ENCODE measurements at regions not wholly inside any gene's neighbourhood (a gene's known extent, or its start where the extent isn't known, plus 50 kb on each side); places are given as distances from the start of the nearest gene placed in this dataset.

DNA sequence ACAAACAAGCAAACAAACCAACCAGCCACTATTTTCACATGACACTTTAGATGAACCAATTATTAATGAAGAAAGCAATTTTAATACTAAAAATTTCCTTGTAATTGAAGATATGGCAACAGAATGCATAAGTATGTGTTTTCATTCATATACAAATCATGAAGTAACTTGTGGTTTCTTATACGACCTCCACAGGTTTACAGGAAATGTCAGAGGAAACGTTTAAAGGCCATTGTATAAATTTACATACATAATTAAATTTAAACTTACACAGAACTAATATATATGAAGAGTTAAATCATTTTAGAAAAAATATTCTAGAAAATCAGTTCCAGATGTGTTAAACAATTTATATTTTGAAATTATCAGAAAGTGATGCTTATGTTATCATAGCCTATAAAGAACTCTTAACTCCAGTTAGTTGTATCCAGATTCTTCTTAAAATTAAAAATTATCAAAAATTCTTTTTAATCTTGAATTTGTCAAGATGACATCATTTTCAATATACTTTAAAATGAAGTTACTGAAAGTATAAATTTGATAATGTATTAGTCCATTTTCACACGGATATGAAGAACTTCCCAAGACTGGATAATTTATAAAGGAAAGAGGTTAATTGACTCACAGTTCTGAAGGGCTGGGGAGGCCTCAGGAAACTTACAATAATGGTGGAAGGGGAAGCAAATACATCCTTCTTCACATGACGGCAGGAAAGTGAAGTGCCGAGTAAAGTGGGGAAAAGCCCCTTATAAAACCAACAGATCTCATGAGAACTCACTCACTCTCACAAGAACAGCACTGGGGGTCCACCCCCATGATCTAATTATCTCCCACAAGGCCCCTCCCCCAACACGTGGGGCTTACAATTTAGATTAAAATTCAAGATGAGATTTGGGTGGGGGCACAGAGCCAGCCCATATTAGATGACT lies 192.0 kb downstream of the PIK3R1 start:
- Mint-ChIP-seq H3K27ac (peak overlapping the region; percentile 74), H3K9me3 (no peaks in the 10 kb centered on the region), H3K4me1 (peaks cover 32% of the 10 kb centered on the region), H3K27me3 (no peaks in the 10 kb centered on the region), H3K36me3 (no peaks in the 10 kb centered on the region), H3K4me3 (no peak overlapping the region)
- CTCF ChIA-PET: interaction anchor here (1.3 kb wide), 1 partner anchor 121 kb away, joined by 3 read pairs; no protein-coding TSS in a partner anchor
- no peak for DNase-seq

DNA sequence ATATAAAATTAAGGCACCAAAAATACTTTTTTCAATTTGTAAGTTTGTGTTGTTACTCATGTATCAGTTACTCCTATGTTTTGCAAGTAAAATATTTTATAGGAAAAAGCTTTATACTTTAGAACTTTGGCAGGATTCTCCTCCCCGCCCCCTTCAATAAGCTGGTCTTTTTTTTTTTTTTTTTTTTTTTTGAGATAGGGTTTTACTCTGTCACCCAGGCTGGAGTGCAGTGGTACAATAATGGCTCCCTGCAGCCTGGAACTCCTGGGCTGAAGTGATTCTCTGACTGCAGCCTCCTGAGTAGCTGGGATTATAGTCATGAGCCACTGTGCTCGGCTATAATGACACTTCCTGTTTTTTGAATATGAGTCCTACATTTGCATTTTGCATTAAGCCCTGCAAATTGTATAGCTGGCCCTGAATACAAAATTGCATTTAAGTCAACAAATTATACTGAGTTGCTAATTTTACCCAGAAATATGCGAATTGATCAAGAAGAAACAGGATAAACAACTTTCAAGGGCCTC lies 192.9 kb downstream of the PIK3R1 start:
- no peaks in the 10 kb centered on the region for H3K36me3 Mint-ChIP-seq
- CTCF ChIA-PET: interaction anchor here (1.0 to 1.3 kb wide), 2 partner anchors 103 to 122 kb away, joined by 3 read pairs; no protein-coding TSS in a partner anchor
- no peak overlapping the region for H3K27ac Mint-ChIP-seq
- H3K4me3 Mint-ChIP-seq: no peak overlapping the region
- H3K4me1 Mint-ChIP-seq: peaks cover 32% of the 10 kb centered on the region
- no peak for DNase-seq
- no peaks in the 10 kb centered on the region for H3K27me3 Mint-ChIP-seq
- no peaks in the 10 kb centered on the region for H3K9me3 Mint-ChIP-seq

DNA sequence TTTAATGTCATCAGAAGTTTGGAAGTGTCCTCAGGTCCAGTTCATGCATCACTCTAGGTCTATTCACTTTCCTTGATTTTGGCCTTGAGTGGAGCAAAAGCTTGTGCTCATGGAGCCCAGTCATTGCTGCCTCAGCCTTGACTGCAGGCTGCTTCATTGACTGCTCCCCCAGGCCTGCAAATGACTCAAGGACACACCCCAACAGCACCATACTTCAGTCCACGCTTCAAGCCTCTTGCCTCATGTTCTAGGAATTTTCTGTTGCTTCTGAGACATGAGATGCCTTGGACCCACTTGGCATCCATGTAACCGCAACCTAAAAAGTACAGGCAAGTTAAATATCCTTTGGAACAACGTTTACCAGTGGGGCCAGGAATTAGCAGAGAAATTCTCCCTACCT lies 193.7 kb downstream of the PIK3R1 start:
- Mint-ChIP-seq H3K4me1 (peaks cover 32% of the 10 kb centered on the region), H3K36me3 (no peaks in the 10 kb centered on the region), H3K27me3 (no peaks in the 10 kb centered on the region), H3K27ac (no peak overlapping the region), H3K4me3 (no peak overlapping the region), H3K9me3 (no peaks in the 10 kb centered on the region)
- DNase-seq: no peak
- CTCF ChIA-PET: interaction anchor here (1.3 kb wide), 1 partner anchor 122 kb away, joined by 3 read pairs; no protein-coding TSS in a partner anchor

DNA sequence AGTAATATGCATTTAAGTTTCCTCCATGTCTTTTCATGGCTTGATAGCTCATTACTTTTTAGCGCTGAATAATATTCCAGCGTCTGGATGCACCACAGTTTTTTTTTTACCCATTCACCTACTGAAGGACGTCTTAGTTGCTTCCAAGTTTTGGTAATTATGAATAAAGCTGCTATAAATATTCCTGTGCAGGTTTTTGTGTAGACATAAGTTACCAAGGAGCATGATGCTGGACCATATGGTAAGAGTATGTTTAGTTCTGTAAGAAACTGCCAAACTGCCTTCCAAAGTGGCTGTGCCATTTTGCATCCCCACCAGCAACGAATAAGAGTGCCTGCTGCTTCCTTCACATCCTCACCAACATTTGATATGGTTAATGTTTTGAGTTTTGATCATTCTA lies 195.6 kb downstream of the PIK3R1 start:
- no peak overlapping the region for H3K27ac Mint-ChIP-seq
- H3K9me3 Mint-ChIP-seq: no peaks in the 10 kb centered on the region
- DNase-seq: no peak
- no peaks in the 10 kb centered on the region for H3K36me3 Mint-ChIP-seq
- CTCF ChIA-PET: interaction anchor here (0.7 kb wide), 1 partner anchor 16 kb away, joined by 3 read pairs; no protein-coding TSS in a partner anchor
- H3K4me3 Mint-ChIP-seq: no peak overlapping the region
- no peaks in the 10 kb centered on the region for H3K27me3 Mint-ChIP-seq
- H3K4me1 Mint-ChIP-seq: peaks cover 31% of the 10 kb centered on the region

DNA sequence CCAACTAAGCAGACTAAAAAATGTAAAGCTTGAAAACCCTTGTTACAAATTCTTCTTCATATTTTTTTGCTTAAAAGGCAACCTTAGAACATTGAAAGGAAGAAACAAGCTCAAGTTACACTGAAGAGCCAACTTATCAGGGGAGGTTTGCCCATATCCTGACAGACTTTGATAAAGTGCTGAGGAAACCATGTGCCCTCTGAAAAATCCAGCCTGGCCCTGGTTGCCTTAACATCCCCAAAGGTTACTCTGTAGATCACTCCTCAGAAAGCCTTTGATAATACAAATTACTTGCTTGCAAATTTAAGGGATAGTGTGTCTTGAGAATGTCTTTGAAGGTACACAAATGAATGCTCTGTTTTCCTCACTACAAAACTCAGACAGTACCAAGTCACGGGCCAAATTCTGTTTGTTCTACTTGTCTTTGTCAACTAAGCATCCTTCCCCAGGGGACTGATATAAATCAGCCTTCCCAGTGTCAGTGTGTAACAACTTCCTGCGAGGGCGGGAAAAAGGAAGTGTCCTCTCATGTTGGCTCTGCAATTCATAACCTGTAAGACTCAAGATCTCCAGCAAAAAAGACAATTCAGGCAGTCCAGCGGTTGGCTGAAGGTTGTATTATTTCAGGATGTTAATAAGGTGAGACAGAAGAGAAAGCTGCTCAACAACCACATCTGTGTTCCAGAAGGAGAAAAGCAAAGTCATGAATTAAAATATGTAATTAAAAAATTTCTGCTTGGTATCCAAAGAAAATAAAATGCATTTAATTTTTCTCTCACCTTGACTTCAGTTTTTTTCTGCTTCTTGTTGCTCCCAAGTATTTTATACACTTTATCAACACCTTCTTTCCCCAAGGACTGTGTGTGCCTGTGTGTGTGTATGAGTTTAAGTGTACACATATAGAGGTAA lies 199.9 kb downstream of the PIK3R1 start:
- Mint-ChIP-seq H3K27ac (no peak overlapping the region), H3K27me3 (peaks cover 6% of the 10 kb centered on the region), H3K4me3 (no peak overlapping the region), H3K36me3 (no peaks in the 10 kb centered on the region), H3K4me1 (peaks cover 11% of the 10 kb centered on the region), H3K9me3 (no peaks in the 10 kb centered on the region)
- CTCF ChIA-PET: no interaction called here
- DNase-seq: no peak

DNA sequence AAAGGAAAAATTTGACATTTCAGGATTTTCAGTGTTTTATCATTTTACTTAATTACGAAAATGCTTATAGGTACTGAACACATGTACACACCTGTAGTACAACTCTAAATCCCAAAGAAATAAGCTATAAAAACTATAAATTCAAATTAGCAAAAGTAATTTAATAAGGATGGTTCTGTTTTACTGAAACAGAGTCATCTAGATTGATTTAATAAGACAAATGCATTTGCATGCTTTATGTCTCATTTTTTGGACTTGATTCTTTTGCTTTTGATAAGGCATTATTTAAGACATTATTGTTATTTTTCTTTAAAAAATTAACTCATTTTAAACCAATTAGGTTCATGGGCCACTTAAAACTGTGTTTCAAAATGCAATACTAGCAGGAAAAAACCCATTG lies 201.2 kb downstream of the PIK3R1 start:
- Mint-ChIP-seq H3K27me3 (peaks cover 6% of the 10 kb centered on the region), H3K27ac (no peak overlapping the region), H3K36me3 (no peaks in the 10 kb centered on the region), H3K4me3 (no peak overlapping the region), H3K9me3 (no peaks in the 10 kb centered on the region), H3K4me1 (peaks cover 11% of the 10 kb centered on the region)
- CTCF ChIA-PET: no interaction called here
- no peak for DNase-seq

DNA sequence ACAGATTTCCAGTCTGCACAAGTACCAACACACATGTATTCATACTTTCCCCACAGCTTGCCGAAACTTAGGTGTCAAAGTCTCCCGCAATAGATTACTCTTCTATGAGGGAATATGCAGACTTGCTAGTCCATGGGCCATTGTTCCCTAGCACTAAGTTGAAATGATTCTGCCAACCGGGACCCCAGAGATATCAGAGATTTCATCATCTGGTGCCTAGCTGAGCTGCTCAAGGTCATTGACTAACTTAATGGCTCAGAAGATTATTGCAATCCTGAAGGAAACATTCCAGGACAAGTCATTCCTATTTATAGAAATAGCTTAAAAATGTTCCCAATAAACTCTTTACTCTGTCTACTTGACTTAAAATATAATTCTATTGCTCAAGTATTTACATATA lies 202.6 kb downstream of the PIK3R1 start:
- H3K9me3 Mint-ChIP-seq: no peaks in the 10 kb centered on the region
- no peak for DNase-seq
- H3K27ac Mint-ChIP-seq: no peak overlapping the region
- H3K4me1 Mint-ChIP-seq: peaks cover 11% of the 10 kb centered on the region
- H3K27me3 Mint-ChIP-seq: peaks cover 6% of the 10 kb centered on the region
- CTCF ChIA-PET: no interaction called here
- H3K36me3 Mint-ChIP-seq: no peaks in the 10 kb centered on the region
- no peak overlapping the region for H3K4me3 Mint-ChIP-seq

DNA sequence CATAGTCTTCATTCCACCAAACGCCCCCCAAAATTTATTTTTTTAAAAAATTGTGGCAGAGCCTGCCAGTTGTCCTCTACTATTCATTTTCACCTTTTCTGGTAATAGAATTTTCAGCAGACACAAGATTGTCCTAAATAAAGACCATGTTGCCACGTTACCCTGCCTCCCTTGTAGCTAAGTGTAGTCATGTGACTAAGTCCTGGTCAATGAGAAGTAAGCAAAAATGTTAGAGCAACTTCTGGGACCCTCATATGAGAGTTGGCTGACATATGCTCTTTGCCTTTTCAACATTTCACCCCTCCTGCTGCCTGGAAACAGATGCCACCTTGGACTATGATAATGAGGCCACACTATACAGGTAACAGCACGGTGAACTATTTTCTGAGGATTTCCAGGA lies 203.1 kb downstream of the PIK3R1 start:
- peaks cover 11% of the 10 kb centered on the region for H3K4me1 Mint-ChIP-seq
- no peaks in the 10 kb centered on the region for H3K36me3 Mint-ChIP-seq
- H3K9me3 Mint-ChIP-seq: no peaks in the 10 kb centered on the region
- no peak overlapping the region for H3K4me3 Mint-ChIP-seq
- CTCF ChIA-PET: no interaction called here
- H3K27ac Mint-ChIP-seq: no peak overlapping the region
- no peak for DNase-seq
- peaks cover 6% of the 10 kb centered on the region for H3K27me3 Mint-ChIP-seq

DNA sequence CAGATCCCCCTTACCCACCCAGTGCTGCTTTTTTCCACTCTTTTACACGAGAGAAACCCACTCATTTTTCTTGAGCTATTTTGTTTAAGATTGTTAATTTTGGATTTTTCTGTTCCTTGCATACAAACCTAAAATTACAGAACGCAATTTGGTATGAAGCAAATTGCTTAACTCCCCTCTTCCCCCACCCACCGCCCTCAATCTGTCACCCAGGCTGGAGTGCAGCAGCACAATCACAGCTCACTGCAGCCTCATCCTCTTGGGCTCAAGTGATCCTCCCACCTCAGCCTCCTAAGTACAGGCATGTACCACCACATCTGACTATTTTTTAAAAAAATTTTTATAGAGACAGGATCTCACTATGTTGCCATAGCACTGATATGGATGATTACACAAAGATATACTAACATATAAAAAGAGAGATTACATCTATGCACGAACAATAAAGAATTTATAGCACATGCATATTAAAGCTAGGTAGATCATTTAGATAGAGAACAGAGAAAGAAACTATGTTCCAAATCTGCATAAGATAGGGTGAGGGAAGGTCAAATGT lies 203.6 kb downstream of the PIK3R1 start:
- CTCF ChIA-PET: no interaction called here
- Mint-ChIP-seq H3K36me3 (no peaks in the 10 kb centered on the region), H3K4me1 (peaks cover 11% of the 10 kb centered on the region), H3K4me3 (no peak overlapping the region), H3K27me3 (peaks cover 6% of the 10 kb centered on the region), H3K27ac (no peak overlapping the region), H3K9me3 (no peaks in the 10 kb centered on the region)
- DNase-seq: no peak

DNA sequence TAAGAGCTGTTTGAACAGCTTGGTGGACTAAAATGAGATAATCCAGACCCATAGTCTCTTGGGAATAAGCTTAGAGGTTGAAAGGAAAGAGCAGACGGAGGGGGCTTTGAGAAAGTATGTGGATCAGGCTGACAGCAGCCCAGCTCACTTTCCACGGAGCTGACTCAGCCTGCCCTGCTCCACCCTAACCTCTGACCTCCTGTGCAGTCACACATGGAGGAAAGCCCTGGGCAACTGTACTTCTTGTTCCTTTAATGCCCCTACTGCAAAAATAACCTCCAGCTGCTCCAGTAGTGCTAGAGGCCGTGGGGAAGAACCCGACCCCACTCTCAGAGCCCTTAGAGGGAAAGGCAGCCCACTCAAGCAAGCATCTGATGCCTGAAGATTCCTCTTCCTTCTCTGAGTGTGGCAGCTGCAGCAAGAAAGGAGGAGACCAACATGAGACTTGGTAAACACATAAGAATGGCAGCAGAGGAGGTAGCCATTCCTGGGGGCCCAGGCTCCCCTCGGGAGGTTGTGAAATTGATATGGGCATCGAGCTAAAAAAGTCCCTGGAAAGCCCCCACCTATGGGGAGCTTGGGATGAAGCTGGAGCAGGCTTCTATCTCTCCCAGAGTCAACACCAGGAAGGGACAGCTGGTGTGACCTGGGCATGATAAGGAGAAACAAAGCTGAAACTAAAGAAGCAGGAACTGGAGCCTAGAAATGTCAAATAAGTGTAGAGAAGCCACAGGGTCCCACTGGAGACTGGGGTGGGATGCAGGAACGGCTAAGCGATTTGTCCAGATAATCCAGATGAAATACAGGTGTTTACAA lies 204.3 kb downstream of the PIK3R1 start:
- Mint-ChIP-seq H3K27me3 (peaks cover 6% of the 10 kb centered on the region), H3K36me3 (no peaks in the 10 kb centered on the region), H3K9me3 (no peaks in the 10 kb centered on the region), H3K27ac (no peak overlapping the region), H3K4me1 (peaks cover 11% of the 10 kb centered on the region), H3K4me3 (no peak overlapping the region)
- CTCF ChIA-PET: no interaction called here
- no peak for DNase-seq

DNA sequence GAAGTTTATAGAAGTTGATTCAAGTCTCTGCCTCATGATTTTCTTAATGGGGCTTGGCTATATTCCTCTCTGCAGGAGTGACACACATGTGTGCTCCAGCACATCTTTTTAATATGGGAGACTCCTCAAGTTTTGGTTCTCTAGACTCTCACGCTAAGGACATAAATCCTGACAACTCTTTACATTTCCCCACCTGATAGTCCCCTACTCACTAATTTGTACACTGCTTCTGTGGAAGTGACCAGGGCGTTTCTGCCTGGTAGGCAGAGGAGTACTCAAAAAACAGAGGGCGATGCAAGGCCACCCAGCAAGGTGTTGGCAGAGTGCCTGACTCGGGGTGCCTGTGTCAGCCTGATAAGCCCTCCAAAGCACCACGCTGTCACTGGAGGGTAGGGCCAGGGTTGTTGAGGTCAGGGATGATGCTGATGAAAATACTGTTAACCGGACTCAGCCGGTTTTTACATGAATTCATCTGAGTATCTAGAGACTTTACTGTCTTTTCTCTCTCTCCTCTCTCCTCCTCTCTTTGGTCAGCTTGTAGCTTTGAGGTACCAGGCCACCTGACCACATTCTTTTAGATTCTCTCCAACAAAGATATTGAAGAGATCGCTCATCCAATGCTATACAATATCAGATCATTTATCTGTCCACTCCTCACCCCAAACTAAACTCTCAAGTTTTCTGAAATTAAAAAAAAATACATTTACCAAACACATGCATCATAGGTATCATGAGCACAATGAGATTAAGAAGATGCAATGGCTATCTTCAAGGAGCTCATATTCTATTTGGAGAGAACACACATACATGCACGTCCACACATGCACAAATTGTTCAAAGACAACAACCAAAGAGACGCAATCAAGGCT lies 205.2 kb downstream of the PIK3R1 start:
- DNase-seq: no peak
- Mint-ChIP-seq H3K4me3 (no peak overlapping the region), H3K27me3 (peaks cover 6% of the 10 kb centered on the region), H3K9me3 (no peaks in the 10 kb centered on the region), H3K4me1 (peaks cover 13% of the 10 kb centered on the region), H3K36me3 (no peaks in the 10 kb centered on the region), H3K27ac (no peak overlapping the region)
- CTCF ChIA-PET: interaction anchor here (1.5 kb wide), 1 partner anchor 9 kb away, joined by 3 read pairs; no protein-coding TSS in a partner anchor

DNA sequence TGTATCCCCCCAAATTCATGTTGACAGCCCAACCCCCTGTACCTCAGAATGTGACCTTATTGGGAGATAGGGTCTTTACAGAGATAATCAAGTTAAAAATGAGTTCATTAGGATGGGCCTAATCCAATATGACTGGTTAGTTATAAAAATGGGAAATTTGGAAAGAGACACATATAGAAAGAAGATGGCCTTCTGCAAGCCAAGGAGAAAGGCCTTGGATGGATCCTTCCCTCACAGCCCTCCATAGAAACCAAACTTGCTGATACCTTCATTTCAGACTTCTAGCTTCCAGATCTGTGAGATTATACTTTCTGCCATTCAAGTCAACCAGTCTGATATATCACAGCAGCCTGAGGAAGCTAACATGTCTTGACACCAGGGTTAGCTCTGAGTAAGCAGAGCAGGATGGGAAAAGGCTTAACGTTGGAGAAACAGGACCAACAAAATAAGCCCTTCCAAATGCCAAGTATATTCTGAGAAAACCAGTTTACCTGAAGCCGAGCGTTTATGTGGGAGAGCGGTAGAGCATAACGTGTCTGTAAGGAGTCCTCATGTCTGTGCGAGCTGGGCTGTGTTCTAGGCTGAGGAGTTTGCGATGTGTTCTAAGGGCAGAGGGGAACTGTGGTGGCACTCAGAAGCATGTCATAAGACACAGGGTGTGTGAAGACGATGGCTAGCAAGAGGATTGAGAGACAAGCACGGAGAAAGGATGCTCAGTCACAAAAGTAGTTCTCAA lies 206.1 kb downstream of the PIK3R1 start:
- no peak overlapping the region for H3K27ac Mint-ChIP-seq
- H3K36me3 Mint-ChIP-seq: no peaks in the 10 kb centered on the region
- no peak overlapping the region for H3K4me3 Mint-ChIP-seq
- peaks cover 6% of the 10 kb centered on the region for H3K27me3 Mint-ChIP-seq
- no peaks in the 10 kb centered on the region for H3K9me3 Mint-ChIP-seq
- H3K4me1 Mint-ChIP-seq: peaks cover 18% of the 10 kb centered on the region
- no peak for DNase-seq
- CTCF ChIA-PET: interaction anchor here (1.5 kb wide), 1 partner anchor 10 kb away, joined by 3 read pairs; no protein-coding TSS in a partner anchor

Measured in activated naive CD4-positive, alpha-beta T cell treated with anti-CD3 and anti-CD28 coated beads, Interleukin-2, amount 10 ng/mL, durations not matched to agents 7 days and 5 days (primary cell).